ENCODE measurements at regions not wholly inside any gene's neighbourhood (a gene's known extent, or its start where the extent isn't known, plus 50 kb on each side); places are given as distances from the start of the nearest gene placed in this dataset.

DNA sequence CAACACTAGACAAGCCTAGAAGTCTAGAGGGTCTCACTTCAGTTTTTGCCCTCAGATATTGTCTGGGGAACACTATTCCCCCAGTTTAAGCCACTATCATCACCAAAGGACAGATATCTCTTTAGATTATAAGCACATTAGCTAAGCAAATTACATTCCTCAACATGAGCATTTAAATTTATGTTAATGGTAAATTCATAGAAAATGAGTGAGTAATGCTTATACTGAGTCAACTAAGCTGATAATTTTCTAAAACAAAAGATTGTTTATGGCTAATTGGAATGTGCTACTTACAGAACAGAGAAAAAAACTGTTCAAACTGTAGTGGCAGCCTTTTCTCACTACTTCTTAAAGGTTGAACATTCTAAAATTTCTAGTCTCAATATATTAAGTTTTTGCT lies 290.2 kb downstream of the SLITRK1 start:
- no peak for ATAC-seq (ENCODE audit: low read depth)
- BruUV-seq (replicated peaks), result no TSS peak
- H2BK5ac ChIP-seq (ENCODE audit: low read depth, low read length, poor library complexity, severe bottlenecking), result no peak overlapping the region

More for the DNA sequence above, 290.2 kb downstream of the SLITRK1 start:
- TF ChIP-seq, protein P1, sequence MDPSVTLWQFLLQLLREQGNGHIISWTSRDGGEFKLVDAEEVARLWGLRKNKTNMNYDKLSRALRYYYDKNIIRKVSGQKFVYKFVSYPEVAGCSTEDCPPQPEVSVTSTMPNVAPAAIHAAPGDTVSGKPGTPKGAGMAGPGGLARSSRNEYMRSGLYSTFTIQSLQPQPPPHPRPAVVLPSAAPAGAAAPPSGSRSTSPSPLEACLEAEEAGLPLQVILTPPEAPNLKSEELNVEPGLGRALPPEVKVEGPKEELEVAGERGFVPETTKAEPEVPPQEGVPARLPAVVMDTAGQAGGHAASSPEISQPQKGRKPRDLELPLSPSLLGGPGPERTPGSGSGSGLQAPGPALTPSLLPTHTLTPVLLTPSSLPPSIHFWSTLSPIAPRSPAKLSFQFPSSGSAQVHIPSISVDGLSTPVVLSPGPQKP (IDR thresholded peaks at IDR 0.05; ENCODE audit: borderline replicate concordance, low read depth, low read length), result no peak
- TF ChIP-seq FOS (IDR thresholded peaks at IDR 0.05; ENCODE audit: low read depth, low read length) (no peak), CEBPB (IDR thresholded peaks at IDR 0.05; ENCODE audit: low read depth, low read length) (no peak)
- no peak overlapping the region for H3K14ac ChIP-seq (replicated peaks; ENCODE audit: low read depth, low read length)
- no peak overlapping the region for H4K5ac ChIP-seq (ENCODE audit: low read depth, low read length)
- no peaks in the 10 kb centered on the region for H3K36me3 ChIP-seq (ENCODE audit: control insufficient read depth, insufficient read depth, low read length)
- no peak overlapping the region for H3K18ac ChIP-seq (ENCODE audit: low read depth, low read length)
- H2BK15ac ChIP-seq (ENCODE audit: low read depth, low read length), result no peak overlapping the region
- no peak overlapping the region for H2AK5ac ChIP-seq (ENCODE audit: low read depth, low read length)
- dilution Hi-C loops (cut with HindIII; ENCODE audit: low sequenced_read_pairs, unreplicated experiment), result no loop called here
- no peak overlapping the region for H3K56ac ChIP-seq (ENCODE audit: extremely low read depth, insufficient read depth, low read length)
- H2BK120ac ChIP-seq (ENCODE audit: low read depth, low read length), result no peak overlapping the region
- H3K9ac ChIP-seq (ENCODE audit: low read depth, low read length), result no peak overlapping the region
- no peak overlapping the region for H4K8ac ChIP-seq (ENCODE audit: low read depth in 2 of 2, low read length in 2 of 2)
- no peaks in the 10 kb centered on the region for H3K79me1 ChIP-seq (ENCODE audit: low read depth in 1 of 2, low read length in 2 of 2)
- H2AK9ac ChIP-seq (replicated peaks; ENCODE audit: low read depth, low read length, poor library complexity), result no peak overlapping the region
- no peak overlapping the region for H3K23ac ChIP-seq (ENCODE audit: low read depth, low read length)
- H3K27ac ChIP-seq (ENCODE audit: insufficient read depth, low read length), result no peak overlapping the region
- intact Hi-C loops (cut with micrococcal nuclease), result no loop called here
- H3K4me3 ChIP-seq (ENCODE audit: insufficient read depth, low read depth, low read length), result no peak overlapping the region
- H3K4me1 ChIP-seq (ENCODE audit: control insufficient read depth, insufficient read depth, low read length), result no peaks in the 10 kb centered on the region
- ChIA-PET CTCF (no interaction called here), POLR2A (ENCODE audit: unreplicated experiment) (no interaction called here)
- no peak overlapping the region for H3K4me2 ChIP-seq (ENCODE audit: low read depth, low read length)
- no peaks in the 10 kb centered on the region for H3K9me3 ChIP-seq (ENCODE audit: control insufficient read depth, insufficient read depth, low read length)
- H2BK20ac ChIP-seq (ENCODE audit: low read depth, low read length), result no peak overlapping the region
- no peaks in the 10 kb centered on the region for H3K9me1 ChIP-seq (ENCODE audit: insufficient read depth, low read length)
- no peaks in the 10 kb centered on the region for H4K20me1 ChIP-seq (ENCODE audit: insufficient read depth, low read length)
- DNase-seq, result no peak
- no peaks in the 10 kb centered on the region for H3K27me3 ChIP-seq (ENCODE audit: control insufficient read depth, insufficient read depth, low read length)
- H4K91ac ChIP-seq (ENCODE audit: insufficient read depth, low read depth, low read length), result no peak overlapping the region
- in situ Hi-C loops (cut with MboI; ENCODE audit: low sequenced_read_pairs), result no loop called here
- no peak overlapping the region for H2AFZ ChIP-seq (replicated peaks; ENCODE audit: low read length, poor library complexity)
- no peak overlapping the region for H3K4ac ChIP-seq (ENCODE audit: low read depth, low read length)

Data from IMR-90 (cell line).